ENCODE measurements at regions not wholly inside any gene's neighbourhood (a gene's known extent, or its start where the extent isn't known, plus 50 kb on each side); places are given as distances from the start of the nearest gene placed in this dataset.
"Not testable (repeated sequence)": the region's sequence is repeated elsewhere in the genome, so short reads cannot be mapped to it uniquely, and the experiment has no call there.

- H3K79me2 ChIP-seq (ENCODE audit: insufficient read depth, low read length); H3K23ac ChIP-seq (ENCODE audit: insufficient read length, low read depth, low read length); H3K27me3 Mint-ChIP-seq (ENCODE audit: low read depth); H2AK5ac ChIP-seq (ENCODE audit: insufficient read length, low read length); H4K91ac ChIP-seq (ENCODE audit: insufficient read length, low read depth, low read length); H4K20me1 ChIP-seq (ENCODE audit: control insufficient read depth, insufficient read depth, insufficient read length); H3K4me2 ChIP-seq (ENCODE audit: insufficient read depth, insufficient read length, low read length); H3T11ph ChIP-seq (ENCODE audit: low read length); H3K9me3 Mint-ChIP-seq; H3K4me1 ChIP-seq (ENCODE audit: insufficient read depth, low read length); H3K27ac ChIP-seq (ENCODE audit: insufficient read length, low read depth, low read length); H3K27me3 ChIP-seq (ENCODE audit: insufficient read depth, low read length); H2AFZ ChIP-seq (ENCODE audit: low read length); H2BK20ac ChIP-seq (ENCODE audit: low read depth, low read length, poor library complexity, severe bottlenecking); H3K23me2 ChIP-seq (ENCODE audit: insufficient read length, low read depth, low read length, poor library complexity, severe bottlenecking); H2BK120ac ChIP-seq (ENCODE audit: low read depth, low read length, poor library complexity, severe bottlenecking); H3K14ac ChIP-seq (ENCODE audit: insufficient read depth, low read length); H3K79me1 ChIP-seq (ENCODE audit: insufficient read depth, low read depth, low read length, poor library complexity, severe bottlenecking); H4K5ac ChIP-seq (ENCODE audit: insufficient read length, low read depth, low read length); H3K36me3 Mint-ChIP-seq (ENCODE audit: insufficient read depth in 1 of 3, low read depth in 3 of 3); H3K4me3 Mint-ChIP-seq; H2BK12ac ChIP-seq (ENCODE audit: insufficient read length, low read depth, low read length); H3K27ac Mint-ChIP-seq; H3K9me3 ChIP-seq (ENCODE audit: control insufficient read depth, low read depth, low read length); H3K9ac ChIP-seq (ENCODE audit: extremely low read depth, insufficient read length, low read length); H3K18ac ChIP-seq (ENCODE audit: insufficient read length, low read depth, low read length); H2BK15ac ChIP-seq (ENCODE audit: low read depth, low read length); H3K4ac ChIP-seq (ENCODE audit: low read depth, low read length); H4K8ac ChIP-seq (replicated peaks; ENCODE audit: insufficient read length, low read depth, low read length); H3K56ac ChIP-seq (ENCODE audit: insufficient read length, low read depth, low read length); H2BK5ac ChIP-seq (ENCODE audit: insufficient read length, low read length); H3K4me1 Mint-ChIP-seq: not testable (repeated sequence)
- peak; percentile 0 for DNase-seq
- WGBS (ENCODE audit: extremely low coverage, insufficient read length, low lambda C conversion rate): no CpG with 5 or more reads among the region's 16 CpGs
These were observed 166.5 kb downstream of the POTEG start for GRCh38 chr14:19267636-19268035.

DNA sequence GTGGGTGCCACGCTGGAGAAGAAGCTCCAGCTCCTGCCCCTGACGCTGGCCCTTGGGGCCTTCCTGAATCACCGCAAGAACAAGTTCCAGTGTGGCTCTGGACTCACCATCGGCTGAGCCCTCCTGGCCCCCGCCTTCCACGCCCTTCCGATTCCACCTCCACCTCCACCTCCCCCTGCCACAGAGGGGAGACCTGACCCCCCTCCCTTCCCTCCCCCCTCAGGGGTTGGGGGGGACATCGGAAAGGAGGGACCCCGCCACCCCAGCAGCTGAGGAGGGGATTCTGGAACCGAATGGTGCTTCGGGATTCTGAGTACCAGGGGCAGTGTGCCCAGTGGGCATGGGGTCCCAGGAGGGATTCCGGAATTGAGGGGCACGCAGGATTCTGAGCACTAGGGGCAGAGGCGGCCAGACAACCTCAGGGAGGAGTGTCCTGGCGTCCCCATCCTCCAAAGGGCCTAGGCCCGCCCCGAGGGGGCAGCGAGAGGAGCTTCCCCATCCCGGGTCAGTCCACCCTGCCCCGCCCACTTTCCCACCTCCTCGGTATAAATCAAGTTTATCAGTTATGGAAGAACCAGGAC, 166.0 kb downstream of the POTEG start:
- not testable (repeated sequence) for H3K9me3 ChIP-seq (ENCODE audit: control insufficient read depth, low read depth, low read length); H3K27me3 Mint-ChIP-seq (ENCODE audit: low read depth); H3K4ac ChIP-seq (ENCODE audit: low read depth, low read length); H3T11ph ChIP-seq (ENCODE audit: low read length); DNase-seq; H3K79me2 ChIP-seq (ENCODE audit: insufficient read depth, low read length); H4K8ac ChIP-seq (replicated peaks; ENCODE audit: insufficient read length, low read depth, low read length); H4K5ac ChIP-seq (ENCODE audit: insufficient read length, low read depth, low read length); H3K56ac ChIP-seq (ENCODE audit: insufficient read length, low read depth, low read length); H2BK20ac ChIP-seq (ENCODE audit: low read depth, low read length, poor library complexity, severe bottlenecking); H2BK5ac ChIP-seq (ENCODE audit: insufficient read length, low read length); H3K4me2 ChIP-seq (ENCODE audit: insufficient read depth, insufficient read length, low read length); H4K91ac ChIP-seq (ENCODE audit: insufficient read length, low read depth, low read length); H3K14ac ChIP-seq (ENCODE audit: insufficient read depth, low read length); H3K4me1 Mint-ChIP-seq; H2BK15ac ChIP-seq (ENCODE audit: low read depth, low read length); H3K9me3 Mint-ChIP-seq; H3K18ac ChIP-seq (ENCODE audit: insufficient read length, low read depth, low read length); H4K20me1 ChIP-seq (ENCODE audit: control insufficient read depth, insufficient read depth, insufficient read length); H3K36me3 Mint-ChIP-seq (ENCODE audit: insufficient read depth in 1 of 3, low read depth in 3 of 3); H2BK12ac ChIP-seq (ENCODE audit: insufficient read length, low read depth, low read length); H2AK5ac ChIP-seq (ENCODE audit: insufficient read length, low read length); H3K4me1 ChIP-seq (ENCODE audit: insufficient read depth, low read length); H3K4me3 Mint-ChIP-seq; H3K27me3 ChIP-seq (ENCODE audit: insufficient read depth, low read length); H3K27ac Mint-ChIP-seq; H3K79me1 ChIP-seq (ENCODE audit: insufficient read depth, low read depth, low read length, poor library complexity, severe bottlenecking); H3K23ac ChIP-seq (ENCODE audit: insufficient read length, low read depth, low read length); H2AFZ ChIP-seq (ENCODE audit: low read length); H2BK120ac ChIP-seq (ENCODE audit: low read depth, low read length, poor library complexity, severe bottlenecking); H3K9ac ChIP-seq (ENCODE audit: extremely low read depth, insufficient read length, low read length); H3K27ac ChIP-seq (ENCODE audit: insufficient read length, low read depth, low read length); H3K23me2 ChIP-seq (ENCODE audit: insufficient read length, low read depth, low read length, poor library complexity, severe bottlenecking)
- no CpG with 5 or more reads among the region's 21 CpGs for WGBS (ENCODE audit: extremely low coverage, insufficient read length, low lambda C conversion rate)

All from H9 (cell line).